ENCODE measurements at regions not wholly inside any gene's neighbourhood (a gene's known extent, or its start where the extent isn't known, plus 50 kb on each side); places are given as distances from the start of the nearest gene placed in this dataset.
A peak's percentile ranks its signal among the peaks of the same experiment; 100 is the strongest.

DNA sequence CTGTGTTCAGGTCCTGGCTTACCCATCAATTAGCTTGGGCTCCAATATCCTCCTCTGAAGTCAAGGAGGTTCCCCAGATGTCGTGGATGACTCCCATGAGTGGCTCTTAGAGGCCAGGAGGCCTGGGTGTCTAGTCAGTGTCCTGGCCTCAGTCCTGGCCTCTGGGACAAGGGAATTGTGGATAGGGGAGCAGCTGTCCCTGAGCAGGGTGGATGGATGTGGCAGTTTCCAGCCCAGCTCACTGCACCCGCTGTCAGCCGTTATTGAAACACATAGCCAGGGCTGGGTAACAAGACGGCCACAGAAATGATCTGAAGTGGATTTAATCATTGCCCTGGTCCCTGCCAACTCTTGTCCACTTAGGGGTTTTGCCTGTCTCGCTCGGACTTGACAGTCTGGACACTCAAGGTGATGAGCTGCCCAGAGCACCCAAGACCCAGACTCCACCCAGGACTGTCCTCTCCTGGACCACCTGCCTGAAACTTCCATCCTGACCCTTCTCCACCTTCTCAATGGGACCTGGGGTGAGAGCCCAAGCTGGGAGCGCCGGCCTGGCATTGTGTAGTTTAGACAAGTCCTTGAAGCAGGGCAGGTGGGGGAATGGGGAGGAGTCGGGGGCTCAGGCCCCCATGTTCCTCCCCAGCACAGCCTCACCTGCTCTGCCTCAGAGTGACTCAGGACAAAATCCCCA, 182.1 kb upstream of the SDK2 start:
- no peak for DNase-seq (ENCODE audit: low read depth)
- TF ChIP-seq, protein P1, sequence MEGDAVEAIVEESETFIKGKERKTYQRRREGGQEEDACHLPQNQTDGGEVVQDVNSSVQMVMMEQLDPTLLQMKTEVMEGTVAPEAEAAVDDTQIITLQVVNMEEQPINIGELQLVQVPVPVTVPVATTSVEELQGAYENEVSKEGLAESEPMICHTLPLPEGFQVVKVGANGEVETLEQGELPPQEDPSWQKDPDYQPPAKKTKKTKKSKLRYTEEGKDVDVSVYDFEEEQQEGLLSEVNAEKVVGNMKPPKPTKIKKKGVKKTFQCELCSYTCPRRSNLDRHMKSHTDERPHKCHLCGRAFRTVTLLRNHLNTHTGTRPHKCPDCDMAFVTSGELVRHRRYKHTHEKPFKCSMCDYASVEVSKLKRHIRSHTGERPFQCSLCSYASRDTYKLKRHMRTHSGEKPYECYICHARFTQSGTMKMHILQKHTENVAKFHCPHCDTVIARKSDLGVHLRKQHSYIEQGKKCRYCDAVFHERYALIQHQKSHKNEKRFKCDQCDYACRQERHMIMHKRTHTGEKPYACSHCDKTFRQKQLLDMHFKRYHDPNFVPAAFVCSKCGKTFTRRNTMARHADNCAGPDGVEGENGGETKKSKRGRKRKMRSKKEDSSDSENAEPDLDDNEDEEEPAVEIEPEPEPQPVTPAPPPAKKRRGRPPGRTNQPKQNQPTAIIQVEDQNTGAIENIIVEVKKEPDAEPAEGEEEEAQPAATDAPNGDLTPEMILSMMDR (conservative IDR thresholded peaks at IDR 0.05; ENCODE audit: control insufficient read depth, insufficient read depth, low read depth, low read length), result no peak
- H3K4me3 ChIP-seq (ENCODE audit: control insufficient read depth, low read depth, low read length), result no peak overlapping the region

DNA sequence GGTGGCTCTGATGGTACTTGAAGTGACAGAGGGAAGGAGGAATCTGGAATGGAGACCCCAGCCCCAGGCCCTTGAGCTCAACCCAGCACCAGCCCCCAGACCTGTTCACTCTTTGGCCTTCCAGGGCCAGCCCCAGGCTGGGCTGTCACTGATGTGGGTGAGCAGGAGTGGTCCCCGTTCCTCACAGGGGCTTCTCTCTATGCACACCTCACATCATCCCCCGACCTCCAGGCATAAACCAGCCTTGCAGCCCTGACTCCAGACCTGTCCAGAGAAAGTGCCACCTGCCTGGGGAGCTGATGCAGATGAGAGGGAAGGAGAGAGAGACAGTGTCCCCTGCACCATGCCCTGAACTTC, 182.6 kb upstream of the SDK2 start:
- DNase-seq (ENCODE audit: low read depth), result no peak
- TF ChIP-seq, protein P1 (conservative IDR thresholded peaks at IDR 0.05; ENCODE audit: control insufficient read depth, insufficient read depth, low read depth, low read length), result no peak
- H3K4me3 ChIP-seq (ENCODE audit: control insufficient read depth, low read depth, low read length), result no peak overlapping the region

DNA sequence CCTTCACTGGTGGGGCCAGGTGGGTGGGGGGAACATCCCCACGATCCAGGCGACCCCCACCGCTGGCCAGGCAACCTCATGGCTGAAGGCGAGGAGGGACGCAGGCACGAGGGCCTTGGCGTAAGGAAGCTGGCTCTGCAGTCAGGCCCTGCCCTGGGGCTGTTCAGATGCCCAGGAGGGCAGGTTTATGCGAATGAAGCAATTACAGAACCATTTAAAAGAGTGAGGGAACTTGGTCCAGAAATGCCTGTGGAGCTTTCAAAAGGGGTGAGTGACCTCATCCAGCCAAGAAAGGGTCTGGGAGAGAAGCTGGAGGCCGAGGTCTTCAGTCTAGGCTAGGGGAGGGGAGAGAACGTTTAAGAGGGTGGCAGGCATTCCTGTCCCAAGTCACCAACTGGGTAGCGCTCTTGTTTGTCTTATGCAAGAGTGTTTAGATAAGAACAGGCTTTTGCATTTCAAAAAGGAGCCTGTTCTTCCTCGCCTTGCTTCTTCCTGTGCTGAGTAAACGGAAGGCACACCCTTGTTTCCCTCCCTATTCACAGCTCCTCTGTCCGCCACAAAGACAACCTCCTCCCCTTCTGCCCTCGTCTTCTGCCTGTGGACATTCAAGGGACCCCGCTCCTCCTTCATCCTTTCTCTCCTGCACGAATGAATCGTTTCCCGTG, 183.5 kb upstream of the SDK2 start:
- H3K4me3 ChIP-seq (ENCODE audit: control insufficient read depth, low read depth, low read length), result no peak overlapping the region
- TF ChIP-seq, protein P1 (conservative IDR thresholded peaks at IDR 0.05; ENCODE audit: control insufficient read depth, insufficient read depth, low read depth, low read length), result no peak
- no peak for DNase-seq (ENCODE audit: low read depth)

DNA sequence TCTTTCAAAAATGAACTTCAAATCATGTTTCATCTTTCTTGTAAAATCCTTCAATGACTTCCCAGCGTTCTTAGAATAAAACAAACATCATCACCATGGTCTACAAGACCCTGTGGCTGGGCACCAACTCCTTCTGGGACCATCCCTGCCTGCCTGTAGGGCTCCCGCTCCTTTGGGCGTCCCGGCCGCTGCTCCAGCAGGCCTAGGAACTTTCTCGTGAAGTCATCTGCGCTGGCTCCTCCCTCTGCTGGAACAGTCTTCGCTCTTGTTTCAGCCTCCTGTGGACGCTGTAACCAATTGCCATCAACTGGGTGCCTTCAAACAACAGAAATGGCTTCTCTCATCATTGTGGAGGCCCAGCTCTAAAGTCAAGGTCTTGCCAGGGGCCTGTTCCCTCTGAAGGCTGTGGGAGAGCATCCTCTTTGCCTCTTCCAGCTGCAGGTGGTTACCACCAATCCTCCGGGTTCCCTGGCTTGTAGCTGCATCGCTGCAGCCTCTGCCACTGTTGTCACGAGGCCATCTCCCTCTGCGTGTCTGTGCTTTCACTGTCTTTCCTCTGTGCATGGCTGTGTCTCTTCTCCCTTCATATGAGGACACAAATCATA, 185.5 kb upstream of the SDK2 start:
- DNase-seq (ENCODE audit: low read depth), result no peak
- no peak overlapping the region for H3K4me3 ChIP-seq (ENCODE audit: control insufficient read depth, low read depth, low read length)
- TF ChIP-seq, protein P1 (conservative IDR thresholded peaks at IDR 0.05; ENCODE audit: control insufficient read depth, insufficient read depth, low read depth, low read length), result no peak

DNA sequence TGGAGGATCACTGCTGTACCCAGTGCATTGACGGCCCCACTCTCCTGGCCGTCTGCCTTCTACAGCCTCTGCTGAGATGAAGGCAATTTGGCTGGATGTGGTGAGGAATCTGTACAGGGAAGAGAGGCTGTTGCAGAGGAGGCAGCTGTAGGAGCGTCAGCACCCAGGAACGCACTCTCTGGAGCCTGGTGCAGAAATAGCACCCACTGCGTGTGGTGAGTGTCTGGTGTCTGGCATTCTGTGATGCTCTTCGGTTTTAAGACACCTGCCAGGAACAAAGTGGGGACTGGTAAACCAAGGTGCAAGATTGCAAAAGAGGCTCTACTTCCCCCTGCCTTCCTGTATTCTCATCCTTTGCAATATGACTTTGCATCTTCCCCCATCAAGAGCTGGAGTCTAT, 187.5 kb upstream of the SDK2 start:
- TF ChIP-seq, protein P1 (conservative IDR thresholded peaks at IDR 0.05; ENCODE audit: control insufficient read depth, insufficient read depth, low read depth, low read length), result no peak

DNA sequence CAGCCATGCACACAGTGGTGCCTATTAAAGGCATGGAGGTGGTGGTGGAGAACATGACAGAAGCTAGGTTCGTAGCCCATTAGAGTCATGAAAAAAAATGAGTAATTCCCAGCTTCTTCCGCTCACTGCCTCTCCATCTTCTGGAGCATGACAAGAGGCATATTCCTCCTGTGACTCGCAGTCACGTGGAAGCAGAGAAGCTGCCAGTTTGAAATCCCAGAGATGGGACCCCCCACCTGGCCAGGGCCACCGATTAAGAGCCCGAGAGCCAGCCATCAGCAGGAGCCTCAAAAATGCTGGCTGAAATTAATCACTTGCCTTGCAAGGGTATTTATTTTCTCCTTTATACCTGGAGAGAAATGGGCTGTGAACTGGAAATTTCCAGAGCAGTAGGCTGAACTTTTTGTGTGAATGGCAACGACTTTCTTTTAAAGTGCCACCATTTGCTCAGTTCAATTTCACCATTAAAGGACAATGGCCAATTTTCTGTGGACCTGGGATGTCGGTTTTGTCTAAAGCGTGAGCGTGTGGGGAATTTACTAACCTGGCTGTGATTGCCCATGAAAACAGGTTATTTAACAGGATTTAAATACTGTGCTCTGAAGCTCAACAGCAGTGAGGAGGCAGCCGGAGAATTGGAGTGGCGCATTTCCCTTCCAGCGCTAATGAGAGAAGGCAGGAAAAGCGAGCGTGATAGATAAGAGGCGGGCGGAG, 189.7 kb upstream of the SDK2 start:
- H3K4me3 ChIP-seq (ENCODE audit: control insufficient read depth, low read depth, low read length), result no peak overlapping the region
- TF ChIP-seq, protein P1 (conservative IDR thresholded peaks at IDR 0.05; ENCODE audit: control insufficient read depth, insufficient read depth, low read depth, low read length), result no peak
- peak; percentile 41 for DNase-seq (ENCODE audit: low read depth)

More for the DNA sequence above, 187.5 kb upstream of the SDK2 start:
- H3K4me3 ChIP-seq (ENCODE audit: control insufficient read depth, low read depth, low read length), result no peak overlapping the region
- DNase-seq (ENCODE audit: low read depth), result no peak
